ENCODE measurements at regions not wholly inside any gene's neighbourhood (a gene's known extent, or its start where the extent isn't known, plus 50 kb on each side); places are given as distances from the start of the nearest gene placed in this dataset.

DNA sequence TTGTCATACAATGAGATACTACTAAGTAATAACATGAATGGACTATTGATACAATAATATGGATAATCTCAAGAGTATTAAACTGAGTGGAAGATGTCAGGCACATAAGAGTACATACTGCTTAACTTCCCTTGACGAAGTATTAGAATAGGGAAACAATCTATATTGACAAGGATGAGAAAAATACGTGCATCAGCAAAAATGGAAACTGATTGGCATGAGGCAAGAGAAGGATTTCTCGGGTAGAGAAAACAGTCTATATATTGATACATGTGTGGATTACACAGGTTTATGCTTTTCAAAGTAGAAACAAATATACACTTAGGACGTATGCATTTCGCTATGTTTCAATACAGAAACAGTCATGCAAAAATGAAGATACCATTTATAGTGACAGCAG lies 57.4 kb downstream of the PRR20E start:
- DNase-seq = no peak

DNA sequence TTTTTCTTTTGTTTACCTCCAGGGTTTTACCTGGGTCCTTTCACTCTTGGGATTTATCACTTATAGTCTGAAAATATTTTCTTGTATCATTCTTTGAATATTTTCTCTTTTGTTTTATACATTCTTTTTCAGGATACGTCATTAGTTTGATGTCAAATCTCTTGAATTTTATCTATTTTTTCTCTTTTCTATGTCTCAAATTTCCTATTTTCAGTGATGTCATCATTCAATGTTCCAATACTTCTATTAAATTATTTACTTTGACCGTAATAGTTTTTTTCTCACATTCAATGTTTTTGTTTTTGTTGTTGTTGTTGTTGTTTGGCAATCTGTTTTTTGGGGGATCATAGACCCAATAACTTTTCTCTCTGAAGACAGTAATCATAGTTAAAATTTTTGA lies 83.5 kb downstream of the PRR20E start:
- no peak for DNase-seq

DNA sequence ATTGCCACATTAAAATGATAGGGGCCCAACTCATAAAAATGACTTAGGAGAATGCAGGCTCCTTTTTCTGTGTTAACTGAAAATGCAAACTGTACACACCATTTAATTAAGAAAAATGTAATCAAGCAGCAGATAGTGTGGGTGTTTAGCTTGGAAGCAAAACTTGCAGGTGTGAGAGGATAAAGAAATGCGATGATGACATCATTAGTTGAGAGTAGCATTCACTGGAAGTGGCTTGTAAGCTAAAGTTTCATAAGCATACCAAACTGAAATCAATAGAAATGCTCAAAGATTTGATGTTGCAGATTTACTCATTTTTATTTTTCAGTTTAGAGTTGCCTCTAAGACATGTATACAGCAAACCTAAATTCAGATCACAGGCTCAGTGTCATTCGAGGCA lies 86.6 kb downstream of the PRR20E start:
- no peak for DNase-seq

DNA sequence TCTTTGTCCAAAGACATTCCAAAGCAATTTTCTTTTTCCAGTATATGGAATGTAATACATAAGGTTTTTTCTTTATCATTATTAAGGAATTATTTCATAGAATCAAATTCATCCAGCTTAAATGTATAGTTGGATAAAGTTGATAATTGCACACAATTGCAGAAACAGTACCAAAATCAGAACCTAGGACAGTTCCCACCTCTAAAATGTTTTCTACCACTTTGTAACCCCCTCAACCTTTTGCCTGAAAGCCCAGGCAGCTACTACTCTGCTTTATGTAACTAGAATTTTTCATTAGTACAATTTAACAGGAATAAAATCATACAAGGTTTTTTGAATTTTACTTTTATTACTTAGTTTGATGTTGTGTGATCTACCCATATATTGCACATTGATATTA lies 98.0 kb downstream of the PRR20E start:
- no peak for DNase-seq

GRCh38 chr13:57270493-57270892 lies 103.5 kb downstream of the PRR20E start:
- DNase-seq = no peak

- DNase-seq = peak; percentile 34
Measured at GRCh38 chr13:57286511-57287098, 119.6 kb downstream of the PRR20E start.

- no peak for DNase-seq
Measured at GRCh38 chr13:57302604-57303003, 135.6 kb downstream of the PRR20E start.

- no peak for DNase-seq
Measured at GRCh38 chr13:57311009-57311586, 144.1 kb downstream of the PRR20E start.

GRCh38 chr13:57314897-57315520 lies 148.0 kb downstream of the PRR20E start:
- DNase-seq = no peak

- no peak for DNase-seq
Measured at GRCh38 chr13:57326532-57326931, 159.5 kb downstream of the PRR20E start.

DNA sequence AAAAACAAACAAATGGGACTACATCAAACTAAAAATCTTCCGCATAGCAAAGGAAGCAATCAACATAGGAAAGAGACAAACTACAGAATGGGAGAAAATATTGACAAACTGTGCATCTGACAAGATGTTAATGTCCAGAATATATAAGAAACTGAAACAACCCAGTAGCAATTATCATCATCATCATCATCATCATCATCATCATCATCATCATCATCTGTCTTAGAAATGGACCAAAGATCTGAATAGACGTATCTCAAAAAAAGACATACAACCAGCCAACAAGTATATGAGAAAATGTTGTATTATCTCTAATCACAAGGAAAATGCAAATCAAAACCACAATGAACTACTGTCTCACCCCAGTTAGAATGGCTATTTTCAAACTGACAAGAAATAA lies 173.9 kb downstream of the PRR20E start:
- DNase-seq = no peak

- DNase-seq = no peak
Measured at GRCh38 chr13:57345526-57345925, 178.5 kb downstream of the PRR20E start.

GRCh38 chr13:57346786-57347185 lies 179.8 kb downstream of the PRR20E start:
- DNase-seq = no peak

DNA sequence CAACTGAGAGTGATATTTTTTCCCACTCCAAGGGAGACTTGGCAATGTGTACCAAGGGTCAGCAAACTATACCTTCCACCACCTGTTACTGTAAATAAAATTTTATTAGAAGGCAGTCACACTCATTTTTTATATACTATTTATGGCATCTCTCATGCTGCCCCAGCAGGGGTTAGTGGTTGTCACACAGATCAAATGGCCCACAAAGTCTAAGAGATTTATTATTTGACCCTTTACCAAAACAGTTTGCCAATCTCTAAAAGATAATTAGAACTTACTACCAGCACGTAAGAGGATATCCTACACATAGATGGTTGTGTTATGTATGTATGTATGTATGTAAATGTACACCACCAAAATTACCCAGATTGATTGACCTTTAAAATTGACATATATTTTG lies 185.1 kb downstream of the PRR20E start:
- no peak for DNase-seq

GRCh38 chr13:57353831-57354230 lies 186.8 kb downstream of the PRR20E start:
- no peak for DNase-seq

- no peak for DNase-seq
Measured at GRCh38 chr13:57375876-57376275, 208.9 kb downstream of the PRR20E start.

DNA sequence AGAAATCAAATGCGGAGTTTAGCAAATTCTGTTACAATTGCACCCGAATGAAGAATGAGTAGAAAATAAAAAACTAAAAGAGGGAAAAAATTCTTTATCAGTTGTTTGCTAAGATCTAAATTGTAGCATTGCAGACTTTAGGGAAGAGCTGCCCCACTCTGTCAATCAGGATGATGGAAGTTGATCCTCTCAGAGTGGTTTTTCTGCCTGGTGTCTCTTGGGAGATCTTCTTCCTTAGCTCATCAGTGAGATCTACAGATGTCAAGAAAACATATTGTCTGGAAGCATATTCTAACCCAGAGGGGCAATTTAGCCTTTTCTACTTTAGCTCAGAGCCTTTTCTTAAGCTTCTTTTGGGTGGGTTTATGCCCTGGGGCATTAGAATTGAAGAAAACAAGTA lies 223.2 kb upstream of the PCDH17 start:
- DNase-seq = no peak

GRCh38 chr13:57409121-57409520 lies 222.4 kb upstream of the PCDH17 start:
- DNase-seq = no peak

DNA sequence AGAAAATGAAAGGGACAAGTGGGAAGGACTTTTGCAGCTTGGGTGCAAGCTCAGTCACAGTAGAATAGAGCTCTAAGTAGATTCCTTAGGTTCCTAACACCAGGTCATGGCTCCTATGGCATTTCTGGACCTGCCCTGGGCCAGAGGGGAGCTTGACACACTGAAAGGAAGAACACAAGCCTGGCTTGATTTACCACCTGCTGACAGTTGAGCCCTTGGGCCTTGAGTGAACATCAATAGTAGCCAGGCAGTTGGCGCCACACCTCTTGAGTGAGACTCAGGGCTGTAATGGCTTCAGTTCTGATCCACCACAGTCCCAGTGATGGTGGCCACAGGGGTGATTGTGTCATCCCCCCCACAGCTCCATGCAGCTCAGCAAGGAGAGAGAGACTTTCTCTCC lies 221.9 kb upstream of the PCDH17 start:
- DNase-seq = no peak

GRCh38 chr13:57418067-57418677 lies 213.4 kb upstream of the PCDH17 start:
- DNase-seq = no peak

GRCh38 chr13:57424379-57424778 lies 207.2 kb upstream of the PCDH17 start:
- DNase-seq = no peak

GRCh38 chr13:57425531-57425930 lies 206.0 kb upstream of the PCDH17 start:
- no peak for DNase-seq

- no peak for DNase-seq
Measured at GRCh38 chr13:57437587-57437986, 194.0 kb upstream of the PCDH17 start.

- DNase-seq = no peak
Measured at GRCh38 chr13:57438072-57438471, 193.5 kb upstream of the PCDH17 start.

Measured in NCI-H1105 (cell line).